Effector memory CD8-positive, alpha-beta T cell (primary cell): ENCODE measurements at regions not wholly inside any gene's neighbourhood (a gene's known extent, or its start where the extent isn't known, plus 50 kb on each side); places are given as distances from the start of the nearest gene placed in this dataset.

Source experiments
- ATAC-seq: fragments of 150-1000 bp; cut with Tn5 transposase; replicated peaks from 2 replicates; pipeline ENCODE4 v1.10.0; 2021; ENCODE audit warnings: mild to moderate bottlenecking, moderate library complexity
- DNase-seq, 3 experiments: peaks; one replicate each; pipeline ENCODE4 v3.0.0; 2021
- H3K27ac Mint-ChIP-seq, 2 donors: one replicate each; pipeline ENCODE4 v1.8.0; 2022; ENCODE audit warnings: mild to moderate bottlenecking in 2 of 2, mixed read lengths in 2 of 2, moderate library complexity in 2 of 2
- H3K27me3 Mint-ChIP-seq, 2 donors: one replicate each; pipeline ENCODE4 v1.8.0; 2022; ENCODE audit warnings: mixed read lengths in 2 of 2
- H3K36me3 Mint-ChIP-seq: one replicate; pipeline ENCODE4 v1.8.0; 2022; ENCODE audit warnings: mild to moderate bottlenecking, moderate library complexity, mixed read lengths; ENCODE audit not compliant: insufficient read depth
- H3K4me1 Mint-ChIP-seq, 2 donors: one replicate each; pipeline ENCODE4 v1.8.0; 2022; ENCODE audit warnings: low read depth in 2 of 2, mixed read lengths in 2 of 2
- H3K4me3 Mint-ChIP-seq, 2 donors: one replicate each; pipeline ENCODE4 v1.8.0; 2022; ENCODE audit warnings: mild to moderate bottlenecking in 2 of 2, mixed read lengths in 2 of 2, moderate library complexity in 2 of 2
- H3K9me3 Mint-ChIP-seq, 2 donors: one replicate each; pipeline ENCODE4 v1.8.0; 2022; ENCODE audit warnings: mixed read lengths in 2 of 2

DNA sequence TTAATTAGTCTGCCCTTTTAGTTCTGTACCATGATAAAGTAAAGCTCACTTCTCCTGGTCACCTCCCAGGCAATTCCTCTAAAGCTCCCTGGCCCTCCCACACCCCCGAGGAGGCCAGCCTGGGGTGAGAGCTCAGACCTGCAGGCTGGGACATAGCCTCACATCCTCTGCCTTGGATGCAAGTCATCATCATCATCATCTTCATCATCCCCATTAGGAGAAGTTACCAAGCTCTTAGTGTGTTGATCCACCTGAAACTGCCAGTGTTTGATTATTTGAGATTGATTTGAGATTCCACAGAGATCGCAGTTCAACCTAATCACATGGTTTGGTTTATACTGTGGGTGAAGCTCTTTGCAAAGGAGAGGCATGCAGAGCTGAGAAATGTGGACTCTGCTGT lies 197.5 kb downstream of the CYLD start:
- H3K27me3 Mint-ChIP-seq: peaks cover 26 to 48% of the 10 kb centered on the region in 2 donors
- no peaks in the 10 kb centered on the region for H3K4me1 Mint-ChIP-seq
- no peak for DNase-seq
- H3K27ac Mint-ChIP-seq: no peak overlapping the region
- no peaks in the 10 kb centered on the region for H3K36me3 Mint-ChIP-seq
- ATAC-seq: no peak
- H3K4me3 Mint-ChIP-seq: no peak overlapping the region
- peaks cover 0 to 3% of the 10 kb centered on the region in 2 donors for H3K9me3 Mint-ChIP-seq

DNA sequence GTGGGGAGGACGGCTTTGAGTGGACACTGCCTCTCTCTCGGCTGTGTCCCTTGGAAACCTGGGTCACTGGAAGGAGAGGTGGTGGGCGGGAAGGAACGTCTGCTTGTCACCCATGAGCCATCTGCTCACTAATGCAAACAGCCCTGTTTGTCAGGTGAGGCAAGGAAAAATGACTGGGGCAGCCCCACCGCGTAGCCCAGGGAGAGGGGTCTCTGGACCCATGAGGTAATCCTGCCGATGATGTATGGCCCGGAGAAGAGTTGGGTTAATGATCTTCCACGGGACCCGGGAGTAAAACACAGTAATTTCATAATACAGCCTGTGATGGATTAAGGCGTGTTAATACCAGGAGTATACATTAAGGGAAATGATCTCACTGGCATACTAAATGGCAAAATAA lies 197.0 kb downstream of the CYLD start:
- H3K27me3 Mint-ChIP-seq: peaks cover 26 to 44% of the 10 kb centered on the region in 2 donors
- no peaks in the 10 kb centered on the region for H3K36me3 Mint-ChIP-seq
- peaks cover 0 to 3% of the 10 kb centered on the region in 2 donors for H3K9me3 Mint-ChIP-seq
- DNase-seq (no peak), ATAC-seq (no peak)
- H3K4me3 Mint-ChIP-seq: no peak overlapping the region
- H3K27ac Mint-ChIP-seq: no peak overlapping the region
- H3K4me1 Mint-ChIP-seq: no peaks in the 10 kb centered on the region

GRCh38 chr16:50933262-50933661 lies 191.4 kb downstream of the CYLD start:
- DNase-seq: no peak
- Mint-ChIP-seq H3K27me3 (peaks cover 32 to 36% of the 10 kb centered on the region in 2 donors), H3K27ac (no peak overlapping the region), H3K4me3 (no peak overlapping the region), H3K4me1 (no peaks in the 10 kb centered on the region), H3K36me3 (no peaks in the 10 kb centered on the region), H3K9me3 (peaks cover 0 to 3% of the 10 kb centered on the region in 2 donors)
- no peak for ATAC-seq

GRCh38 chr16:50932348-50932935 lies 190.6 kb downstream of the CYLD start:
- DNase-seq: no peak
- Mint-ChIP-seq H3K27ac (no peak overlapping the region), H3K36me3 (no peaks in the 10 kb centered on the region), H3K9me3 (peaks cover 0 to 3% of the 10 kb centered on the region in 2 donors), H3K27me3 (peaks cover 27 to 32% of the 10 kb centered on the region in 2 donors), H3K4me3 (no peak overlapping the region), H3K4me1 (no peaks in the 10 kb centered on the region)
- no peak for ATAC-seq

DNA sequence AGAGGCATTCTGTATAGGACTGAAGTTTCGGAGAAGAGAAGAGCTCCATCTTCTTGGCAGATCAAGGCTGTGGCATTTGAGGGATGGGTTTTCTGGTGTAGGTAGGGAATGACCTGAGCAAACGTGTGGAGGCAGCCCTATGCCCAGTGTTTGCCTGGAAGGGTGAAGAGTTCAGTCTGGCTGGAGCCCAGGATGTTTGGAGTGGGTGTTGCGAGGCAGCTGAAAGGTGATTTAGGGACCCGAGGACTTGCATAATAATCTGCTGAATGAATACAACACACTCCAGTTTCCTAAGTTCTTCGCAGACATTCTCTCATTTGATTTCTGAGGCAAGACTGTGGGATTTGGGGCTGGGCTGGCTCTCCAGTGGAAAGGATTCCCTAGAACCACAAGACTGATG lies 186.2 kb downstream of the CYLD start:
- ATAC-seq: no peak
- H3K9me3 Mint-ChIP-seq: no peaks in the 10 kb centered on the region
- DNase-seq: no peak
- peaks cover 6 to 35% of the 10 kb centered on the region in 2 donors for H3K27me3 Mint-ChIP-seq
- no peaks in the 10 kb centered on the region for H3K36me3 Mint-ChIP-seq
- no peaks in the 10 kb centered on the region for H3K4me1 Mint-ChIP-seq
- no peak overlapping the region for H3K4me3 Mint-ChIP-seq
- H3K27ac Mint-ChIP-seq: no peak overlapping the region

- Mint-ChIP-seq H3K36me3 (no peaks in the 10 kb centered on the region), H3K9me3 (no peaks in the 10 kb centered on the region), H3K4me3 (no peak overlapping the region), H3K27me3 (peaks cover 0 to 36% of the 10 kb centered on the region in 2 donors), H3K27ac (no peak overlapping the region), H3K4me1 (no peaks in the 10 kb centered on the region)
- DNase-seq: no peak
- ATAC-seq: no peak
Measured at GRCh38 chr16:50925758-50926357, 184.0 kb downstream of the CYLD start.

GRCh38 chr16:50924759-50925545 lies 183.1 kb downstream of the CYLD start:
- ATAC-seq (no peak), DNase-seq (no peak)
- Mint-ChIP-seq H3K4me1 (no peaks in the 10 kb centered on the region), H3K36me3 (no peaks in the 10 kb centered on the region), H3K4me3 (no peak overlapping the region), H3K9me3 (no peaks in the 10 kb centered on the region), H3K27me3 (peaks cover 3 to 45% of the 10 kb centered on the region in 2 donors), H3K27ac (no peak overlapping the region)

GRCh38 chr16:50917950-50918703 lies 176.2 kb downstream of the CYLD start:
- DNase-seq (no peak), ATAC-seq (no peak)
- Mint-ChIP-seq H3K9me3 (no peaks in the 10 kb centered on the region), H3K36me3 (peaks cover 2% of the 10 kb centered on the region), H3K27me3 (peaks cover 28 to 57% of the 10 kb centered on the region in 2 donors), H3K27ac (no peak overlapping the region), H3K4me3 (no peak overlapping the region), H3K4me1 (no peaks in the 10 kb centered on the region)

DNA sequence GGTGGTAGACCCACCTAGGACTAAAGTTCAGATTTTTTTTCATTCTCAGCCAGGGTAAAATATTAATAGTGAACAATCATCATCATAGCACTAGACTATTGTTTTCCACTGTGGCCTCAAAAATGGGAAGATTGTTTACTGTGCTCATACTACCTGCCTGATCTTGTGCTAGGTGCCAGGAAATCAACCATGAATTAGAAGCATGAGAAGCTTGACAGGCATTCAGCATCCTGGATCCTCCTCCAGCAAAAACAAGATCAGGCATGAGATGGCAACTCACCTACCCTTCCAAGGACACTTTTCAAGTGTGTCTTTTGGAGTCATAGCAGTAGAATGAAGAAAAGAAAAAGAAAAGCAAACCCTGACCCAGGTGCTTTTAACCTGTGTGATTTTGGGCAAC lies 174.2 kb downstream of the CYLD start:
- ATAC-seq (no peak), DNase-seq (no peak)
- Mint-ChIP-seq H3K9me3 (no peaks in the 10 kb centered on the region), H3K4me1 (no peaks in the 10 kb centered on the region), H3K27me3 (peaks cover 46 to 69% of the 10 kb centered on the region in 2 donors), H3K36me3 (peaks cover 2% of the 10 kb centered on the region), H3K27ac (no peak overlapping the region), H3K4me3 (no peak overlapping the region)

DNA sequence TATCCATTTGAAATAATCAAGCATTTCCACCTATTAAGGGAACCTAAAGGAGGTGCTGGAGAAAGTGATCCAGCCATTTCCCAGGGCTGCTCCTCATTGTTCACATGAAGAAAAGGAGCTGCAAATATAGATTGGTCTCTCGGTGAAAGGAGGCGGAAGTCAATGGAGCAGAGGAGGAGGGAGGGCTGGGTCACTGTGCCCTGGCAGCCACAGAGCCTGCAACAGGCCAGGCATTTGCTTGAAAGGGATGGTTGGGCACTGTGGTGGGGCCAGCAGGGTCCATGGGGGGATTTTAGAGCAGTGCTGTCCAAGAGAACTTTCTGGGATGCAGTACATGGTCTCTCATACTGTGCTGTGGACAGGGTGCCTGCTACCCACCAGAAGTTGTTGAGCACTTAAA lies 173.2 kb downstream of the CYLD start:
- H3K27me3 Mint-ChIP-seq: peaks cover 45 to 67% of the 10 kb centered on the region in 2 donors
- no peak overlapping the region for H3K27ac Mint-ChIP-seq
- DNase-seq (no peak), ATAC-seq (no peak)
- H3K4me3 Mint-ChIP-seq: no peak overlapping the region
- no peaks in the 10 kb centered on the region for H3K4me1 Mint-ChIP-seq
- H3K9me3 Mint-ChIP-seq: no peaks in the 10 kb centered on the region
- H3K36me3 Mint-ChIP-seq: peaks cover 2% of the 10 kb centered on the region

GRCh38 chr16:50910736-50911100 lies 168.8 kb downstream of the CYLD start:
- Mint-ChIP-seq H3K27me3 (peaks cover 34 to 50% of the 10 kb centered on the region in 2 donors), H3K4me1 (no peaks in the 10 kb centered on the region), H3K27ac (no peak overlapping the region), H3K36me3 (peaks cover 2% of the 10 kb centered on the region), H3K9me3 (no peaks in the 10 kb centered on the region), H3K4me3 (no peak overlapping the region)
- ATAC-seq (no peak), DNase-seq (no peak)

- H3K4me3 Mint-ChIP-seq: no peak overlapping the region
- ATAC-seq: no peak
- H3K9me3 Mint-ChIP-seq: no peaks in the 10 kb centered on the region
- no peak overlapping the region for H3K27ac Mint-ChIP-seq
- H3K36me3 Mint-ChIP-seq: no peaks in the 10 kb centered on the region
- DNase-seq: no peak
- H3K4me1 Mint-ChIP-seq: no peaks in the 10 kb centered on the region
- H3K27me3 Mint-ChIP-seq: peaks cover 34 to 46% of the 10 kb centered on the region in 2 donors
Measured at GRCh38 chr16:50909831-50910735, 168.2 kb downstream of the CYLD start.

GRCh38 chr16:50908468-50908867 lies 166.6 kb downstream of the CYLD start:
- no peaks in the 10 kb centered on the region for H3K36me3 Mint-ChIP-seq
- no peaks in the 10 kb centered on the region for H3K4me1 Mint-ChIP-seq
- H3K27me3 Mint-ChIP-seq: peaks cover 23 to 30% of the 10 kb centered on the region in 2 donors
- H3K4me3 Mint-ChIP-seq: no peak overlapping the region
- ATAC-seq (no peak), DNase-seq (no peak)
- H3K27ac Mint-ChIP-seq: no peak overlapping the region
- no peaks in the 10 kb centered on the region for H3K9me3 Mint-ChIP-seq
